Stimulated activated CD4-positive, alpha-beta T cell treated with anti-CD3 and anti-CD28 coated beads, Interleukin-12 subunit alpha, Interleukin-12 subunit beta, amount 100 ng/mL, for 48 hours (primary cell): ENCODE measurements at regions not wholly inside any gene's neighbourhood (a gene's known extent, or its start where the extent isn't known, plus 50 kb on each side); places are given as distances from the start of the nearest gene placed in this dataset.

Experiments used
- DNase-seq, 3 donors: peaks; one replicate each; pipeline ENCODE4 v3.0.0-alpha.2; 2020; ENCODE audit warnings: low read depth in 2 of 3, low spot score in 1 of 3

DNA sequence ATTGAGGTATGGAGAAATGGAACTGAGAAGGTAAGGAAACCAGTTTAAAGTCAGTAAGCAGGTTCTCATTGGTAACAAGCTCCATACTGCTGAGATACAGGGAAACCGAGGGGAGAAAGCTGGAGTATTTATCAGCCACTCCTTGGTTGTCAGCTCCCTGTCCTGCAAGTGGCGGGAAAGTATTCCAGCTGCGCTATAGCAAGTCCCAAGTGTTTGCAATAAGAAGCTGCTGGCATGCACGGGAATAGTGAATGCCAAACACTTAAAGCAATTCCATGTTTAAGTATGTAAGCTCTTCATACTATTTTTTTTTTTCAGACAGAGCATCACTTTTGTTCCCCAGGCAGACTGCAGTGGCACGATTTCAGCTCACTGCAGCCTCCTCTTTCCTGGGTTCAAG is 1601.1 kb downstream of the SUCLG1 start:
- DNase-seq: no peak

DNA sequence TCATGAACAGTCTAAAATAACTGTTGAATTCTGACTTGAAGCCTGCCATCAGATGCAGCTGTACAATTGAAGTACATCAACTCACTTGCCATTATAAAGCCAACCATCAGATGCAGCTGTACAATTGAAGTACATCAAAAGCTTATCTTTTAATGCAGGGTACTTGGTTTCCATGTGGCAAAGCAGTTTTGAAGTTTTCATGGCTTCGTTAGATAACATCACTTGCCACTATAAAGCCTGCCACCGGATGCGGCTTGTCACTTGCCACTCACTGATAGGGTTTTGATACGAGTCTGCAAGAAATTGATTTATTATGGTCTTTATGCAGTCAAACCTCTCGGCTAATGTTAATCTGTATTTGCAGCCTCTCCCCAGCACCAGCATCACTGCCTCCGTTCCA is 1605.8 kb downstream of the SUCLG1 start:
- no peak for DNase-seq

DNA sequence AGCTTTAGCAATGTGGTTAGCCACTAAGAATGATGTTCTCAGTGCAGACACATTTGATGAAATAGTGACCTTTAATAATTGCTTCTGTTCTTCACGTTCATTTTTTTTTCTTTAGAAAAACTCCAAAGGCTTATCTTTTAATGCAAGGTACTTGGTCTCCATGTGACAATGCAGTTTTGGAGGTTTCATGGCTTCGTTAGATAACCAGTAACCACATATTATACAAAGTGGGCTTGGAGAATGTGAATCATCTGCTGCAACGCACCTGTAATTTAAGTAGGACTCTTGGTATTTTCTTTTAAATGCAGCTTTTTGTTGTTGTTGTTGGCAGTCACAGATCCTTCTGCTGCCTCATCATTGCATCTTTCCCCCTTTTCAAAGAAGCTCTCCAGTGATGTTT is 1606.3 kb downstream of the SUCLG1 start:
- no peak for DNase-seq

DNA sequence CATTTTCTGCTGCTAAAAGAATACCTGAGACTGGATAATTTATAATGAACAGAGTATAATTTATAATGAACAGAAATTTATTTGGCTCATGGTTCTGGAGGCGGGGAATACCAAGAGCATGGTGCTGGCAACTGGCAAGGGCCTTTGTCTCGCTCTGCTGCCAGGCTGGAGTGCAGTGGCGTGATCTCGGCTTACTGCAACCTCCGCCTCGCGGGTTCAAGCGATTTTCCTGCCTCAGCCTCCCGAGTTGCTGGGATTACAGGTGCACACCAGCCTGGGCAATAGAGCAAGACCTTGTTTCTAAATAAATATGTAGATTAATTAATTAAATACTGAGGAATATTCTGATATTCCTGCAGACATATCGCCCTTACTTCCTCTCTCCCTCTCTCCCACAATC is 1610.8 kb downstream of the SUCLG1 start:
- DNase-seq: no peak

- DNase-seq: no peak
Observed at GRCh38 chr2:82839036-82839435, 1620.0 kb downstream of the SUCLG1 start.

DNA sequence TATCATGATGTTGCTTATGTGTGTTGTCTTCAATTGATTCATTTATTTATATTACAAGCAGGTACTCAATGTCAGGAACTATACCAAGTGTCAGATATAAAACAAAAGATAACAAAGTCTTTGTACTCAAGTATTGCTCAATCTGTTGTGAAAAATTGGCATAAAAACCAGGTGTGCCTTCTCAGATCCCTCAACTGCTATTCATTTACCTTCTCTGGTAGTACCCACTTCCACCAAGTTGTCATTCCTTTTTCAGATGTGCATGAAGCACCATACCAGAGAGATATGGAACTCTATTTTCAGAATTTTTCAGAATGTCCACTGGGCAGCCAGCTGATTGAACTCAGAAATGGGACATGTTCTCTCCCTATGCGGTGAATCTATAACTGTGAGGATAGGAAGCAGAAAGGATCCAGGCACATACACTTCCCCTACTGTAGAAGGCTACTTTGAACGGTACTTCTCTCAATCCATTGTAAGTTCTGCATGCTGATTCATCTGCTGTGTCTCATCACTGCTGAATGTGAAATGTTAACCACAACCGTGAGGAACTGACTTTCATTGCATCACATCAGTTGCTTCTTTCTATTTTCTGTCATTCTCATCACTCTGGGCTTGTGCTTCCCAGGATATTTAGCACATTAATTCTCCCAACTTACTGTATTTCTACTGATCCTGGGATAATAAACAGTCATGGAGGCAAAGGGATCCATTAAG is 1621.3 kb downstream of the SUCLG1 start:
- no peak for DNase-seq

- no peak for DNase-seq
Observed at GRCh38 chr2:82834893-82835292, 1624.2 kb downstream of the SUCLG1 start.

DNA sequence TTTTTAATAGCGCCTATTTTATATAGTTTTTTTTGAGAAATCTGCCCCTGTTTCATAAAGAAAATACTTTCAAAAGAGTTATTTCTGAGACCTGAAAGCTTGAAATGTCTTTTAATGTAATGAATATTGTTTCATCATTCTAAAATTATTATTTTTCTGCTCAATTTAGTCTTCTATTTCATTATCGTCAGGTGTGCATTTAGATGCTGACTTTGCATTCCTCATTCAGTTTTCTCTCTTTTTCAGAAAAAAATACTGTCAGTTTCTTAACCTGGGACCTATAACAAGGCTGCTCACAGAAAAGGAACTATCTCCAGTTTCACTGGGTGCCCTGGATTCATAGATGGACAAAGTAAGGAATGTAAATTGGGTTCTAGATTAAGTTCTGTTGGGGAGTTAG is 1631.7 kb downstream of the SUCLG1 start:
- no peak for DNase-seq

- no peak for DNase-seq
Observed at GRCh38 chr2:82826437-82826836, 1632.6 kb downstream of the SUCLG1 start.

DNA sequence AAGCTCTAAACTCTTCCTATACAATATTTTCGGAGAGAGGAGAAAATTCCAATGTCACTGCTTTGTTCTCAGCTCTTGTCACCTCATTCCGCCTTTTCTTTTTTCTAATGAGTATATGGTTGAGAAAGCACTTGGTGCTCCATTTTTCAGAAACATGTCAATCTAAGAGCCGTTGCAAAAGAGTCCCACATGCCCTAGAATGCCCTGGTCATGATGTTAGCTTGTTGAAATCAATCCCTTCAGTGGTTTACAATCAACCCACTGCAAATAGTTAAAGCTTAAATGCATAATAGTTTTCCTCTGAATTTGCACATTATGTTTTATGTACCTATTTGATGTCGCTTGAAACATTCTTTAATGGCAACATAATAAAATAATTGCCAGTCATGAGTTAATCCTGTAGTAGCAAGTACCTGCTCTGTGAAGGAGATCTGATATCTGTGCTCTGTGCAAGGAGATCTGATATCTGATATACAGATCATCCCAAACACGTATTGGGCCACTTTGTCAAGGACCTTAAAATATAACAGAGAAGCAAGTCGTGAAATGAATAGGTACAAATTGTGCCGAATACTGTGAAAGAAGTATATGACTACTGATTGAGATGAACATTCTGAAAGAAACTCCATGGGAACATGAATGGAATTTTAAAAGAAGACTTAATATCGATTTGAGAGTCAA is 1633.5 kb downstream of the SUCLG1 start:
- DNase-seq: no peak

DNA sequence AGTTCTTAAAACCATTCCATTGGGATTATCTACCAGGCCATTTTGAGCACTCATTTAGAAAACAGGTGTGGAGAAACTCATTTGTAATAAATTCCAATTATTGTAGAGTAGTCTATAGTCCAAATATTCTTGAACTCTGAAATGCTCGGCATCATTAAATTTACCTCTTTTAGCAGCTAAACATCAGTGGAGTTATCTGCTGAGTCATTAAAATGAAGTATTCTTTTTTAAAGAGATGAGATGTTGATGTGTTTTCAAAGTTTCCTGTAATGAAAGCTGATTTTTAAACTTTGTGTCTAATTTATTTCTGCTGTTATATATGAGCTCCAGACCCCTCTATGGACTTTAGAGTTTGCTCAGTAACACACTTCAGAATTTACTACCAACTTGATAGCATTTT is 1635.2 kb downstream of the SUCLG1 start:
- DNase-seq: no peak

GRCh38 chr2:82819951-82820350 is 1639.1 kb downstream of the SUCLG1 start:
- no peak for DNase-seq

GRCh38 chr2:82814146-82814545 is 1644.9 kb downstream of the SUCLG1 start:
- DNase-seq: no peak

DNA sequence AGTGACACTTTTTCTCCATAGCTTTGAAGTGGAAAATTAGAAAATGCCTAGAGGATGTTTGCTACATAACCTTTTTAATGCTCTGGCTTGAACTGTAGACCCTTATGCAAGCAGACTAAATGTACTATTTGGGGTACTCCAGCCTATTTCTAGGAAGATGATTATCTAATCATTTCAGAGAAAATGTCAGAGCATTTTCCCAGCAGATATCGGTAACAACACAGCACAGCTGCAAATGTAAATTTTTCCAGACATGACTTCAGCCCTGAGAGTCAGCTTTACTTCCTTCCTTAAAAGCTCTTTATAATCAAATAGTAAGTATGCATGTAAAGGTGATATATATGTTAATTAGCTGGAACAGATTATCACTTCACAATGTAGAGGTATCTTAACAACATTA is 1647.1 kb downstream of the SUCLG1 start:
- no peak for DNase-seq

- no peak for DNase-seq
Observed at GRCh38 chr2:82803307-82803706, 1655.8 kb downstream of the SUCLG1 start.

DNA sequence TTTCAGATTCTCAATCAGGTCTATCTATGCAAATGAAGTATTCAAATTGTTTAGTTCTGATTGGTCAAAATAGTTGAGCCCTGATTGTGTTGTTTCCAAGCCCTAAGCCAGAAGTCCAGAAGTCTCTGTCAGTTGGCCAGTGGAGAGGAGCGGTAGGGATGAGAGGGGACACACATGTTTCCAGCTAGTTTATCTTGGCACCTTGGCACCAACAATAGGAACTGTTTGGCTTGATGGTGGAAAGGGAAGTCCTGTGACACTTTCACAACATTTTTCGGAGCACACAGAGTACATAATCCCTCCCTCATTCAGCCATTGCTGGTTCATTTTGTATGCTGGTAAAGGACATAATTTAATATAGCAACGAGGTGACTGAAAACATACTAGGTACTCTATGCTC is 1661.6 kb downstream of the SUCLG1 start:
- no peak for DNase-seq

GRCh38 chr2:82796132-82796531 is 1662.9 kb downstream of the SUCLG1 start:
- DNase-seq: no peak

DNA sequence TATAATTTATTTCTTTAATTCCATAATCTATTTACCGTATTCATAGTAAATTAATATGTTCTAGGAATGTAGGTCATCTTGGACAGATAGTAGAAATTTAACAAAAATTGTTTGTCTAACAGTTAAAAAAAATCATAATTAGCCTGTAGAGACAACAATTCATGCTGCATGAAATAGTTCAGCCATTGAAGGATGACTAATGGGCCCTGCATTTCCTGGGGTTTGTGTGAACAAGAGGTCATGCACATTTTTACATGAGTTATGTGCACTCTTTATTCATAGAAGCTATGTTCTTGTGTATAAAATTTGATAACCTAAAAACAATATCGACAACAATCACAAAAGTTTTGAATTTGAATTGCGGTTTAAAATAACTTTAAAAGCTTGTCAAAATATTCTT is 1663.6 kb downstream of the SUCLG1 start:
- DNase-seq: no peak

- no peak for DNase-seq
Observed at GRCh38 chr2:82793711-82794435, 1665.2 kb downstream of the SUCLG1 start.

DNA sequence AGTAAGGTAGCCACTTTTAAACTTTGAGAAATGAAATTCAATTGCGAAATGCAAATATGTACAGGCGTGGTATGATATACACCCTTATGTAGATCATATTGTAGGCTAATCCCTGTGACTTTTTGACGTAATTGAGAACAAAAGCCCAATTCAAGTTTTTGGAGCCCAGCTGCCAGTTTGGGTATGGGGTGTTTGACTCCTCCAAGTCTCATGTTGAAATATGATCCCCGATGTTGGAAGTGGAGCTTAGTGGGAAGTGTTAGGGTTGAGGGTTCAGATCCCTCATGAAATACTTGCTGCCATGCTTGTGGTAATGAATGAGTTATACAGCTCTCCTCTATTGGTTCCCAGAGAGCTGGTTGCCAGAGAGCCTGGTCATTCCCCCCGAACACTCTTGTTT is 1666.8 kb downstream of the SUCLG1 start:
- no peak for DNase-seq

DNA sequence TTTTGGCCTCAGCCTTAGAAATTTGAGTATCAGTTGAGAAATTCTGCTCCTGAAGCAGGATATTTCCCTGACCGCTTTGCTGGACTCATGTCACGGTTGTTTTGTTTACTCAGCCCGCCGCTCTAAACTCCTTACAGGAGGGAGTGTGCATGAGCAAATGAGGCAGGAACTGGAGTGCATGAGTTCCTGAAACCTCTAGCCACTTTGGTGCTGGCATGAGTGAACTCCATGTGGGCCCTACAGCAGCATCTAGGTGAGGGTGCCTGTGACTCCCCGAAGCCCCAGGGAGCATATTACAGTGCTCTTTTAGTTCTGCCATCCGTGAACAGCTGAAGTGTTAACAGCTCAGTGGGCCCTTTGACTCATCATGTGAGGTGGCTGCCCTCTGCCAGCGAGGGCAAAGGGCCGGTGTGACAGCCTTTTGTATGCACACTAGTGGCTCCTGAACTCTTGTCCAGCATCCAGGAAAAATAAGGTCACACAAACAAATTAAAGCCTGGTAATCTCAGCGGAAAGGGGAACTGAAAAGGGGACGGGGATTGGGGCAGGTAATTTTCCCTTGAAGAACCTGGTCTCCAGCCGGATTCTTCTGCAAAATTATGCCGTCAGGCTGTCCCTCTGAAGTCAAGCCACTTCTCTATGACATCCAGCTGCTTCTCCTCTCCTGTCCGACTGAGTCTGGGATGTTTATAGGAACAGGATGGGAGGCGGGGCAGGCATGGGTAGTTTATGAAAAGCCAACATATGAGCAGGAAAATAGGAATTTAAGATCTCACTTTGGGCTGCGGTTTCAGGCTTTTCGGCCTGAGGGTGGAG is 1668.7 kb downstream of the SUCLG1 start:
- DNase-seq: no peak

DNA sequence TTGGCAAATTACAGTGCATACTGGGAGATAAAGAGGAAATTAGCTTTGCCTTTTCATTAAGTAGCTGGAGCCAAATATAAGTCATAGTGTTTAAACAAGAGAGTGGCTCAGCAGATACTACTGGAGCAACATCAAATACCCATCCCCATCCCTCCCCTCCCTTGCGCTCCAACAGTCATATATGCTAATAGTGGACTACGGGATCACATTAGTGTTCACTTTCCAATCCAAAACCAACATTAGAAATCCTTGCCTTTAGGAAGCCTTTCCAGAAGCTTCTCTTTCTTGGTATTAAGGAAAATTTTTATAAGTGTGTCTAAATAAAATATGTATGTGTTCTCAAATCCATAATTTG is 1669.3 kb downstream of the SUCLG1 start:
- DNase-seq: no peak
